HFF-Myc (cell line): ENCODE measurements at regions not wholly inside any gene's neighbourhood (a gene's known extent, or its start where the extent isn't known, plus 50 kb on each side); places are given as distances from the start of the nearest gene placed in this dataset.

Experiments
- DNase-seq: peaks from one replicate; pipeline ENCODE4 v3.0.0-alpha.2; 2011; ENCODE audit warnings: low read depth; ENCODE audit errors: extremely low read depth
- H3K4me3 ChIP-seq: replicated peaks from 2 replicates; pipeline ENCODE4 v1.5.1; 2011; ENCODE audit warnings: low read depth, mild to moderate bottlenecking, control low read depth, low read length
- CTCF ChIP-seq: IDR thresholded peaks from 2 replicates; pipeline ENCODE4 v1.5.1; 2012; ENCODE audit warnings: mild to moderate bottlenecking, low read depth, low read length, control low read depth; ENCODE audit errors: missing control alignments

- no peak for DNase-seq
- H3K4me3 ChIP-seq: no peak overlapping the region
- no peak for TF ChIP-seq CTCF
These were observed 229.9 kb downstream of the PTPRU start for GRCh38 chr1:29466258-29466657.

GRCh38 chr1:29465755-29466154 is 229.4 kb downstream of the PTPRU start:
- peak; percentile 7 for DNase-seq
- no peak overlapping the region for H3K4me3 ChIP-seq
- no peak for TF ChIP-seq CTCF

- no peak for DNase-seq
- H3K4me3 ChIP-seq: no peak overlapping the region
- no peak for TF ChIP-seq CTCF
These were observed 225.8 kb downstream of the PTPRU start for GRCh38 chr1:29462096-29462495.

DNA sequence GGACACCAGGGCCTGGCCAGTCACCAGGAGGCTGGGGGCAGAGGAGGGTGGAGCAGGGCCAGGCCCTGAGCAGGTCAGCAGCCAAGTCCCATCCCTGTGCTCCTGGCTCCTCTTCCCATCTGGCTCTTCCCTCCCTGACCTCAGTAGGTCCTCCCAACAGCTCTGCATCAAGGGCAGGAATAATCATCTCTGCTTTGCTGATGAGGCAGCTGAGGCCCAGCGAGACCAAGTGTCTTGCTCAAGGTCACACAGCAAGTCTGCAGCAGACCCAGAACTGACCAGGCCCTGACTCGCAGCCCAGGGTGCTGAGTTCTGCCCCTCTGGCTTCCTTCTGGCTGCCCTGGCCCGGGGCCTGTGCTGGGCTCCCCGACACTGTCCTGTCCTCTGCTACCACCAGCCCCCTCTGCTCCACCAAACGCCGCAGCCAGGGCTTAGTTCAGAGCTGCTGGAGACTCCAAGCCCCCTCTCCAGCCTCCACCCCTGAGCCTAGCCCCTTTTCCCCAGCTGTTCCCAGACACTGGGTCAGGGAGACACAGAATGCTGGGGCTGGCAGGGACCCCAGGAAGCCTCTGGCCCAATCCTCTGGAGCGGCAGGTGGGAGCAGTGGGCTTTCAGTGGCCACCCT is 224.9 kb downstream of the PTPRU start:
- no peak for DNase-seq
- no peak for TF ChIP-seq CTCF
- no peak overlapping the region for H3K4me3 ChIP-seq

GRCh38 chr1:29460694-29461093 is 224.4 kb downstream of the PTPRU start:
- no peak overlapping the region for H3K4me3 ChIP-seq
- TF ChIP-seq CTCF: no peak
- no peak for DNase-seq

GRCh38 chr1:29460041-29460610 is 223.8 kb downstream of the PTPRU start:
- no peak for DNase-seq
- no peak overlapping the region for H3K4me3 ChIP-seq
- no peak for TF ChIP-seq CTCF

DNA sequence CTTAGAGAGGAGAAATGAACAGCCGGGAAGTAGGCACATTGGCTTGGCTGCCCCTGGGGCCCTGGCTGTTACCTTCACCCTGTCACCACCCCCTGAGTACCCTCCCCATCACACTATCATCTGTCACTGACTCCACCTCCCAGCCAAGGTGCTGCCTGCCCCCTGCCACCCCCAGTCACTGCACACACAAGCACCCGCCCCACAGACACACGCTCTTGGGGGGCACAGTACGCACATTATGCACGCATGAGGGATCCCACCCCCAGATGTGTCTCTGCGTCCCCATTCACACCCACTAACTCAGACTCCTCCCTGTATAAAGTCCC is 223.3 kb downstream of the PTPRU start:
- no peak for TF ChIP-seq CTCF
- no peak for DNase-seq
- no peak overlapping the region for H3K4me3 ChIP-seq
